Activated naive CD8-positive, alpha-beta T cell treated with anti-CD3 and anti-CD28 coated beads, Interleukin-2, amount 10 ng/mL, durations not matched to agents 7 days and 5 days (primary cell): ENCODE measurements at regions not wholly inside any gene's neighbourhood (a gene's known extent, or its start where the extent isn't known, plus 50 kb on each side); places are given as distances from the start of the nearest gene placed in this dataset.

ENCODE experiments used
- ATAC-seq: fragments of 150-1000 bp; cut with Tn5 transposase; one replicate; pipeline ENCODE4 v1.10.0; 2021; ENCODE audit warnings: low read depth, moderate library complexity
- POLR2A ChIA-PET: fragments of 350-600 bp; sonication (Branson Sonifier 250); formaldehyde crosslinking; loops from one replicate; lab custom pipeline; 2021; ENCODE audit warnings: antibody characterized with exemption; lab: Charles Lee
- DNase-seq: peaks from one replicate; pipeline ENCODE4 v3.0.0; 2021
- H3K27ac Mint-ChIP-seq: one replicate; pipeline ENCODE4 v1.8.0; 2022; ENCODE audit warnings: mild to moderate bottlenecking, mixed read lengths
- H3K27me3 Mint-ChIP-seq: one replicate; pipeline ENCODE4 v1.8.0; 2022; ENCODE audit warnings: mild to moderate bottlenecking, moderate library complexity, mixed read lengths
- H3K36me3 Mint-ChIP-seq: one replicate; pipeline ENCODE4 v1.8.0; 2021; ENCODE audit warnings: mild to moderate bottlenecking, mixed read lengths
- H3K4me1 Mint-ChIP-seq: one replicate; pipeline ENCODE4 v1.8.0; 2021; ENCODE audit warnings: mixed read lengths
- H3K4me3 Mint-ChIP-seq: one replicate; pipeline ENCODE4 v1.8.0; 2022; ENCODE audit warnings: mild to moderate bottlenecking, moderate library complexity, mixed read lengths
- H3K9me3 Mint-ChIP-seq: one replicate; pipeline ENCODE4 v1.8.0; 2021; ENCODE audit warnings: mixed read lengths

- DNase-seq (no peak), ATAC-seq (no peak)
- no peaks in the 10 kb centered on the region for H3K4me1 Mint-ChIP-seq
- no peak overlapping the region for H3K27ac Mint-ChIP-seq
- H3K9me3 Mint-ChIP-seq: no peaks in the 10 kb centered on the region
- no peak overlapping the region for H3K4me3 Mint-ChIP-seq
- POLR2A ChIA-PET: no interaction called here
- H3K36me3 Mint-ChIP-seq: no peaks in the 10 kb centered on the region
- peaks cover 3% of the 10 kb centered on the region for H3K27me3 Mint-ChIP-seq
These were observed 229.6 kb upstream of the EGLN3 start for GRCh38 chr14:34180434-34180833.

- POLR2A ChIA-PET: no interaction called here
- peaks cover 3% of the 10 kb centered on the region for H3K27me3 Mint-ChIP-seq
- DNase-seq (no peak), ATAC-seq (no peak)
- no peak overlapping the region for H3K4me3 Mint-ChIP-seq
- H3K36me3 Mint-ChIP-seq: no peaks in the 10 kb centered on the region
- H3K4me1 Mint-ChIP-seq: no peaks in the 10 kb centered on the region
- no peaks in the 10 kb centered on the region for H3K9me3 Mint-ChIP-seq
- H3K27ac Mint-ChIP-seq: no peak overlapping the region
These were observed 228.9 kb upstream of the EGLN3 start for GRCh38 chr14:34179727-34180126.

- peaks cover 6% of the 10 kb centered on the region for H3K27me3 Mint-ChIP-seq
- POLR2A ChIA-PET: no interaction called here
- no peaks in the 10 kb centered on the region for H3K36me3 Mint-ChIP-seq
- no peaks in the 10 kb centered on the region for H3K9me3 Mint-ChIP-seq
- no peaks in the 10 kb centered on the region for H3K4me1 Mint-ChIP-seq
- H3K27ac Mint-ChIP-seq: no peak overlapping the region
- no peak for ATAC-seq
- no peak for DNase-seq
- H3K4me3 Mint-ChIP-seq: no peak overlapping the region
These were observed 226.6 kb upstream of the EGLN3 start for GRCh38 chr14:34177466-34177865.

GRCh38 chr14:34175574-34175973 is 224.7 kb upstream of the EGLN3 start:
- POLR2A ChIA-PET: no interaction called here
- no peaks in the 10 kb centered on the region for H3K4me1 Mint-ChIP-seq
- ATAC-seq (no peak), DNase-seq (no peak)
- H3K27me3 Mint-ChIP-seq: peaks cover 17% of the 10 kb centered on the region
- no peak overlapping the region for H3K4me3 Mint-ChIP-seq
- H3K9me3 Mint-ChIP-seq: no peaks in the 10 kb centered on the region
- H3K27ac Mint-ChIP-seq: no peak overlapping the region
- H3K36me3 Mint-ChIP-seq: no peaks in the 10 kb centered on the region

- no peaks in the 10 kb centered on the region for H3K9me3 Mint-ChIP-seq
- POLR2A ChIA-PET: no interaction called here
- no peak overlapping the region for H3K4me3 Mint-ChIP-seq
- H3K36me3 Mint-ChIP-seq: no peaks in the 10 kb centered on the region
- no peak overlapping the region for H3K27ac Mint-ChIP-seq
- DNase-seq (no peak), ATAC-seq (no peak)
- no peaks in the 10 kb centered on the region for H3K4me1 Mint-ChIP-seq
- peaks cover 18% of the 10 kb centered on the region for H3K27me3 Mint-ChIP-seq
These were observed 224.1 kb upstream of the EGLN3 start for GRCh38 chr14:34174973-34175372.

- no peaks in the 10 kb centered on the region for H3K36me3 Mint-ChIP-seq
- POLR2A ChIA-PET: no interaction called here
- H3K4me3 Mint-ChIP-seq: no peak overlapping the region
- H3K4me1 Mint-ChIP-seq: no peaks in the 10 kb centered on the region
- H3K9me3 Mint-ChIP-seq: no peaks in the 10 kb centered on the region
- no peak overlapping the region for H3K27ac Mint-ChIP-seq
- peaks cover 19% of the 10 kb centered on the region for H3K27me3 Mint-ChIP-seq
- ATAC-seq (no peak), DNase-seq (no peak)
These were observed 223.0 kb upstream of the EGLN3 start for GRCh38 chr14:34173916-34174315.

- Mint-ChIP-seq H3K9me3 (no peaks in the 10 kb centered on the region), H3K4me1 (no peaks in the 10 kb centered on the region), H3K4me3 (no peak overlapping the region), H3K27me3 (peaks cover 21% of the 10 kb centered on the region), H3K27ac (no peak overlapping the region), H3K36me3 (no peaks in the 10 kb centered on the region)
- DNase-seq (no peak), ATAC-seq (no peak)
- POLR2A ChIA-PET: no interaction called here
These were observed 221.9 kb upstream of the EGLN3 start for GRCh38 chr14:34172550-34173368.

- no peaks in the 10 kb centered on the region for H3K4me1 Mint-ChIP-seq
- H3K36me3 Mint-ChIP-seq: no peaks in the 10 kb centered on the region
- ATAC-seq (no peak), DNase-seq (no peak)
- no peak overlapping the region for H3K4me3 Mint-ChIP-seq
- H3K27ac Mint-ChIP-seq: no peak overlapping the region
- POLR2A ChIA-PET: no interaction called here
- H3K9me3 Mint-ChIP-seq: no peaks in the 10 kb centered on the region
- H3K27me3 Mint-ChIP-seq: peaks cover 21% of the 10 kb centered on the region
These were observed 221.2 kb upstream of the EGLN3 start for GRCh38 chr14:34172173-34172451.

GRCh38 chr14:34171431-34172172 is 220.7 kb upstream of the EGLN3 start:
- no peak overlapping the region for H3K4me3 Mint-ChIP-seq
- H3K4me1 Mint-ChIP-seq: no peaks in the 10 kb centered on the region
- DNase-seq (no peak), ATAC-seq (no peak)
- H3K9me3 Mint-ChIP-seq: no peaks in the 10 kb centered on the region
- H3K27ac Mint-ChIP-seq: no peak overlapping the region
- POLR2A ChIA-PET: no interaction called here
- peaks cover 21% of the 10 kb centered on the region for H3K27me3 Mint-ChIP-seq
- H3K36me3 Mint-ChIP-seq: no peaks in the 10 kb centered on the region

GRCh38 chr14:34170882-34171281 is 220.0 kb upstream of the EGLN3 start:
- Mint-ChIP-seq H3K4me3 (no peak overlapping the region), H3K27me3 (peaks cover 27% of the 10 kb centered on the region), H3K36me3 (peaks cover 1% of the 10 kb centered on the region), H3K27ac (no peak overlapping the region), H3K9me3 (no peaks in the 10 kb centered on the region), H3K4me1 (peaks cover 3% of the 10 kb centered on the region)
- ATAC-seq (no peak), DNase-seq (no peak)
- POLR2A ChIA-PET: no interaction called here

- no peak overlapping the region for H3K4me3 Mint-ChIP-seq
- ATAC-seq (no peak), DNase-seq (no peak)
- H3K27ac Mint-ChIP-seq: no peak overlapping the region
- H3K36me3 Mint-ChIP-seq: peaks cover 1% of the 10 kb centered on the region
- H3K4me1 Mint-ChIP-seq: peaks cover 8% of the 10 kb centered on the region
- POLR2A ChIA-PET: no interaction called here
- H3K27me3 Mint-ChIP-seq: peaks cover 35% of the 10 kb centered on the region
- H3K9me3 Mint-ChIP-seq: no peaks in the 10 kb centered on the region
These were observed 218.7 kb upstream of the EGLN3 start for GRCh38 chr14:34169561-34169960.

- no peaks in the 10 kb centered on the region for H3K9me3 Mint-ChIP-seq
- no peak overlapping the region for H3K4me3 Mint-ChIP-seq
- peaks cover 8% of the 10 kb centered on the region for H3K4me1 Mint-ChIP-seq
- DNase-seq (no peak), ATAC-seq (no peak)
- H3K27ac Mint-ChIP-seq: no peak overlapping the region
- peaks cover 40% of the 10 kb centered on the region for H3K27me3 Mint-ChIP-seq
- H3K36me3 Mint-ChIP-seq: peaks cover 1% of the 10 kb centered on the region
- POLR2A ChIA-PET: no interaction called here
These were observed 217.8 kb upstream of the EGLN3 start for GRCh38 chr14:34168656-34169055.

GRCh38 chr14:34165847-34166350 is 215.0 kb upstream of the EGLN3 start:
- Mint-ChIP-seq H3K36me3 (peaks cover 1% of the 10 kb centered on the region), H3K27ac (no peak overlapping the region), H3K27me3 (peaks cover 28% of the 10 kb centered on the region), H3K4me3 (no peak overlapping the region), H3K4me1 (peaks cover 13% of the 10 kb centered on the region), H3K9me3 (no peaks in the 10 kb centered on the region)
- POLR2A ChIA-PET: no interaction called here
- no peak for ATAC-seq
- no peak for DNase-seq
